Renal pelvis (tissue), 1 donor: ENCODE measurements at regions not wholly inside any gene's neighbourhood (a gene's known extent, or its start where the extent isn't known, plus 50 kb on each side); places are given as distances from the start of the nearest gene placed in this dataset.
A peak's percentile ranks its signal among the peaks of the same experiment; 100 is the strongest.

Experiments
- DNase-seq: peaks from one replicate; pipeline ENCODE4 v3.0.0-alpha.2; 2013

DNA sequence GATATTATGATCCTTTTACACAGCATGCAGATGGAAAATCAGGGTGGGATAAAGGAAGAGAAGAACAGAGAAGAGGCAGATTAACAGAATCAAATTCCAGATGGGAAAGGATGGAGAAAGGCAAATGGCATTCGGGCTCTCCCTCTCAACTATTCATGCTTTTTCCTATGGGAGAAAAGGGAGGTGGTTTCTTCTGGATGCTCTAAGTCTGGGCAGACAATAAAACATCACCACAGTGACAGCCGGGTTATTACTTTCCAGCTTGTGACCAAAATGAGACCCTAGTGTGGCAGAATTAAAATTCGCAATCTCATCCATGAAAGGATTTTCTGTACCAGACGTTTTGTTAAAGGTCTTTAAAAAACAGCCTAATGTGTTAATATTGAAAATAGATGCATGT lies 440.7 kb downstream of the RND3 start:
- DNase-seq: no peak

DNA sequence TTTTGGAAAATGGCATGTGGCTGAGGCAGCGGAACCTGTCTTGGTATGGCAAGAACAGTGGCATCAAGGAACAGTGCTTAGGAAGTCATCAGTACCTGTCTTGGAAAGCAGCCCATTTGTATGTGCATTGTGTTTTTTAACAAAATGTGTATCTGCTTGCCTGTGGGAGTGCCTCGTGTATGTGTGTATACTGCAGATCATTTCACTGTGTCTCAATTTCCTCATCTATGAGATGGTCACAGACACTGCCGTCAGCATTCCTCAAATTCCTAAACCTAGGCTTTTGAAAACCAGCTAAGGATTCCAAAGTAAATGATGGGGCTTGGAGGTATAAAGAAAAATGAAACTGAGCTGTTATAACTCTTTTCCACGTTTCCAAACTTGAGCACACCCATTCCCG lies 441.3 kb downstream of the RND3 start:
- no peak for DNase-seq

DNA sequence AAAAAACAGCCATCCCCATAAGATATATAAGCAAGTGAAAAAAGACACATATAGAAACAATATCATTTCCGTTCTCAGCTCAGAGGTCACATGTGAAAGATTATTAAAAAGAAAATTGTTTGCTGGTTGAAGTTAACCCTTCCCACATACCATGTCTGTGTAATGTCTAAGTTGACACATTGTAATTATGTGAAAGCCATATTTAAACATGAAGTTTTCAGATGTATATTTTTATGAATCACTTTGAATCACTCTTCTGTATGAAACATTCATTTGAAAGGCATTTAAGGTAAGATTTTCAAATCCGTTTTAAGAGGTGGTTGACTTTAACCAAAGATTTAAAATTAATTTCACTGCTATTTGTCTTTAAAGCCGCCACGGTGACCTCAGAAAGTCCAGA lies 441.9 kb downstream of the RND3 start:
- no peak for DNase-seq

DNA sequence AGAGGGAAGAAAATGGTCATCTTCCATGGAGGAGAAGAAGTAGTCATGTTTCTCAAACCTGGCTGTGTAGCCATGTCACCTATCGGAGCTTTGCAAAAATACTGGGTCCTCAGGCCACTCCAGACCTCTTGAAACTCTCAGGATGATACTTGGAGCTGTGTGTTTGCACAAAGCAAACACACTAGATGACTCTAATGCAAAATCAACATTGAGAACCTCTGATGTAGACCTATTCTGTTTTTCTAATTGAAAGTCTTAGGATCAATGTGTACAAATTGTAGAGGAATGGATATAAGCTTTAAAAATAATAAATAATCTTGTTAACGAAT lies 444.3 kb downstream of the RND3 start:
- DNase-seq: no peak

DNA sequence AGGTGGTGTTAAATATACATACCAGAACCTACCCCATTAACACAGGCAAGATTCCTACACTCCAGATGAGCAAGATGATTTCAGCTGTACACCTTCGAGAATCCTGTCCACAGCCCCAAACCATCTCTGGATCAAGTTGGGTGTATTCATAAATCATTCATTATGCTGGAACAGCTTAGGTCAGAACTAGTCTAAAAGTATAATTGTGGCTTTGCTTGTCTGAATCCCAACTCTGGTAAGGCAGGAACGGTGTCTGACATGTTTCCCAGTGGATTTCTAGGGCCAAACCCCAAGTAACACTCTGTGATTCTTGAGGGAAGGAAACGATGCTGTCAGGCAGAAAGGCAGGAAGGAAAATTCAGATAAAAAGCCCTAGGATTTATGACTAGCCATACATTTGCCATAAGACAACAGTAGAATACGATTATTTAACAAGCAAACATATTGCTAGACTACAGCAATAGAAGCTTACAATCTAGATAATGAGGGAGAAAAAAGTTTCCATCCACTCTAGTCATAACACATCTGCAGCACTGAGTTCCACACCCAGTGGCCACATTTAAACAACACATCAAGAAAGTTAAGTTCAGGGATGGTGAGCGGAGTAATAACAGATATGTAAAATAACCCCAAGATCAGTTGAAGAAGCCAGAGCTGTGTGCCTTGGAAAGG lies 444.8 kb downstream of the RND3 start:
- DNase-seq: no peak

DNA sequence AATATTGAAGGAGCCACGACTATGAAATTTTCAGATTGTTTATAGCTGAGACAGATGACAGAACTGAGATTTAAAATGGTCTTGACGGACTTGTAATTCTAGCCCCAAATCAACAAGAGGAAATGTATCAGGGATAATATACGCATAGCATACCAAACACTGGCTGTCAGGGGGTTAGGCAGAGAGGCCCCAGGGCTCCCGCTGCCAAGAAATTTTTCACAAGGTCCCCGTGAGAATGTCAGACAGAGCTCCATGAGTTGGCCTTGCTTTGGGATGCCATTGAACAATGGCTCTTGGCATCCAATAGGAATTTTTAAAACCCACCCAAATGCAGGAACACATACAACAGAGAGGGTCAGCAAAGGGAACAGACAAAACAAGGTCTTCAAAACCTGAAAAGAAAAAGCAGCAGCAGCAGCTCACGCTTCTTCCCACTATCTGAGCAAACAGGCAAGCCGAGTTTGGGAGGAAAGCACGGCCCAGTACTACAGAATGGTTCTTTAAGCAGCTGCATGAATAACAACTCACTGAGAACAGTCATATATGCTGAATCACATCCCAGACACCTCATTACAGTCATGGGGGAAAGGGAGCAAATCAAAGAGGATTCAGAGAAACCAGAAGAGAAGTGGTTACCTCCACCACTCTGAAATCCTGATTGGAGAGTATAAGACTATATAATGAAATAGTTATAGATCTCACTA lies 445.6 kb downstream of the RND3 start:
- no peak for DNase-seq

DNA sequence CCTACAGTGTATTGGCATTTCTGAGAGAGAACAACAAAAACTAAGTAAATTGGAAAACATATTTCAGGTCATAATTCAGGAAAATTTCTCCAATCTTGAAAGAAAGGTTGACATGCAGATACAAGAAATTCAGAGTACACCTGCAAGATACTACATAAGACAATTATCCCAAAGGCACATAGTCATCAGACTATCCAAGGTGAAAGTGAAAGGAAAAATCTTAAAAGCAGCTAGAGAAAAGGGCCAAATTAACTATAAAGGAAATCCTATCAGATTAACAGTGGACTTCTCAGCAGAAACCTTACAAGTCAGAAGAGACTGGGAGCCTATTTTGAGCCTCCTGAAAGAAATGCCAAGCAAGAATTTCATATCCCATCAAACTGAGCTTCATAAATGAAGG lies 449.0 kb upstream of the MMADHC start:
- no peak for DNase-seq

DNA sequence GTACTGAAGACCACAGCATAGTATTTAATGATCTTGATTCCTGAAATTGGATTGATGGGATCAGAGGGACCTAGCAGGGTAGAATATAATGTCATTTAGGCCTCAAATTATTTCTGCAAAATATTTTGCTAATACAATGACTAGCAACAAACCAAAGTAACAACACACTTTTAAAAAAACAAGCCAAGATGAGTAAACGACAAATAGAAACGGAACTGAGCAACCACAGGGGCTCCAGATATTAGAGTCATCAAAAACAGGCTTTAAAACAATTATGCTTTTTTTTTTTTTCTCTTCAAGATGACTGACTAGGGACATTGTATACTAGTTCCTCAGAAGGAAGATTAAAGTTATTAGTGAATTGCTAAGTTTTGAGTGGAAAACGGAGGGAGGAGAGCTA lies 447.1 kb upstream of the MMADHC start:
- DNase-seq: no peak

DNA sequence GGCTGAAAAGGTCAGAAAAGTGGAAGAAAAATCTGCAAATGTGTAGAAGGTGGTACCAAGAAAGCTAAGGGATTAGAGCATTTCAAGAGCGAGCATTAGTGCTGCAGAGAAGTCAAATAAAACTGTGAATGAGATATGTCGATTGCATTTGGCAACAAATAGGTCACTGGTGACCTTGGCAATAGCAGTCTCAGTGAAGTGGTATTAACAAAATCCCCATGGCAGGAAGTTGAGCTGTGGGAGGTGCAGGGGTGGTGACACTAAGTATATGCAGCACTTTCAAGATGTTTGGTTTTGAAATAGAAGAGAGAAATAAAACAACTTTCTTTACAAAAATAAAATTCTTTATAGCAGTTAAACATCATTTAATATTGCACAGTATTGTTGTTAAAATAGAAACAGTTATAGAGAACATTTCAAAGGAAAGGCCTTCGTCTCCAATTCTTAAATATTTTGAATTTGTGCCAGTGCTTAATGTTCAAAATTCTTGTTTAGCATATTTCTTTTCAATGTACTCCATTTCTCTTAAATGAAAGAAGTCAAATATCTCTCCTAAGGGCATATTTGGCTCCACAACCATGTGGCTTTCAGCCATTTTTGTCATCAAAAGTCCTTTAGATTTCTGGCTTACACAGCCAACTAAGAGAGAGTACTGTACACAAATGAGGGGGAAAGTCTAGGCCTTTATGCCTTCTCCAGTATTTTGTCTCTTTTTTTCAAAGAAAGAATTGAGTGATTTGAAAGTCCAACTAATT lies 443.0 kb upstream of the MMADHC start:
- DNase-seq: no peak

DNA sequence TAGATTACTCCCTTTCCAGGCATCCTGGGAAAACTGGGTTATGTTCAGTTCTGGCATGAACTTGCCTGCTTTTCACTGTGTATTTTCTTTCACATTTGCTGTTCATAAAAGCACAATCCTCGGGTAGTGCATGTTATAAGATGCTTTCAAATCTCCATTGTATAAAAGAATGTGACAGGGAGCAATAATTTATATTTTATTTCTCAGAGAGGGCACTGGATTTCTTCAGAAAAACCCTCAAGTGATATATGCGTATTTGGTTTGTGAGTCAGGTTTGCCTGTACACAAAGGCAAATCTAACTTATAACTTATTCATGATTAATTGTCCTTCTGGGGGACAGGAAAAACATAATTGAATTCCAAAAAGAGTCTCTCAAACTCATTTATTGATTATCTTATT lies 440.7 kb upstream of the MMADHC start:
- no peak for DNase-seq

DNA sequence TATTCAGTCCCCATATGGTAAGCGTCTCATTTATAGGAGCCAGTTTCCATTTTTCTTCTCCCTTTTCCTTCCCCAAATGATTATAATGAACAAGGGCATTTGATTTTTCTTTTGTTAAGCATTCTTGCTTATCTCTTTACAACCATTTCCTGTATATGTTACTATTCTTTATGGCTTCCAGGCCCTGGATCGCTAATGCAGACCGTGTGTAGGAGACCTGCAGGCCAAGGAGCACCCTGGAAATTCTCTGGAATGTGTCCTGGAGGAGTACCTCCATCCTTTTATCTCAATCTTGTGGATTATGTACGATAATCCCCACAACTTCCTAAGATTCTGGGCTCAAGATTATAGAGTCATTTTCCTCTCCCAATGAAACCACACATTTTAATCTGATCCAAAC lies 439.6 kb upstream of the MMADHC start:
- peak; percentile 11 for DNase-seq

DNA sequence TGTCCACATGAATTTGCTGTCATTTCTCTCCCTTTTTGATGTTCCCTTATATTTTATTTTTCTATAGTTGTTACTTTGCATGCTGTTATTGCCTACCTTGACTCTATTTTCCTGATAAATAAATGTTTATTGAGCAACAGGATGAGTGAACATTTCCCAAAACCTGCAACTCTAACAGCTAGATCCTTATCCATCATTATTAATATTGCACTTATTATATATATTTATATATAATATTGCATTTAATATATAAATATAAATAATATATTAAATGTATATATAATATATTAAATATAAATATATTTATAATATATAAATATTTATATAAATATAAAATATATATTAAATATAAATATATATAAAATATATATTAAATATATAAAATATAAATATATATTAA lies 436.1 kb upstream of the MMADHC start:
- no peak for DNase-seq

DNA sequence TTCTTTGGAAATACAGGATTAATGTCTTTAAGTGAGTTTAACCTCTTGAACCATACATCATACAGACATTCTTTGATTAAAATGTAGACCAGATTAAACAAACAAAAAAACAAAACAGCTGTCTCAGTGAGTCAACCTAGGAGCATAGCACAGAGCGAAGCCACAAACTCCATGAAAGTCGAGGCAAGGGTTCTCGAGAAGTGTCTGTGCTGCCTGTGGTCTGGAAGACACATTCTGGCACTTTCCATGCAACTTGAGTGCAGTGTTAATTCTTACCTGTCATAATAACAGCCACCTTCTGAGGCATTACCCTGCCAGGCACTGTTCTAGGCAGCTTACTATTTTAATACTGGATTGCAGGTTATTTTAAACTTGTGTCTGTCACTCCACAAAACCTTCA lies 435.5 kb upstream of the MMADHC start:
- no peak for DNase-seq

DNA sequence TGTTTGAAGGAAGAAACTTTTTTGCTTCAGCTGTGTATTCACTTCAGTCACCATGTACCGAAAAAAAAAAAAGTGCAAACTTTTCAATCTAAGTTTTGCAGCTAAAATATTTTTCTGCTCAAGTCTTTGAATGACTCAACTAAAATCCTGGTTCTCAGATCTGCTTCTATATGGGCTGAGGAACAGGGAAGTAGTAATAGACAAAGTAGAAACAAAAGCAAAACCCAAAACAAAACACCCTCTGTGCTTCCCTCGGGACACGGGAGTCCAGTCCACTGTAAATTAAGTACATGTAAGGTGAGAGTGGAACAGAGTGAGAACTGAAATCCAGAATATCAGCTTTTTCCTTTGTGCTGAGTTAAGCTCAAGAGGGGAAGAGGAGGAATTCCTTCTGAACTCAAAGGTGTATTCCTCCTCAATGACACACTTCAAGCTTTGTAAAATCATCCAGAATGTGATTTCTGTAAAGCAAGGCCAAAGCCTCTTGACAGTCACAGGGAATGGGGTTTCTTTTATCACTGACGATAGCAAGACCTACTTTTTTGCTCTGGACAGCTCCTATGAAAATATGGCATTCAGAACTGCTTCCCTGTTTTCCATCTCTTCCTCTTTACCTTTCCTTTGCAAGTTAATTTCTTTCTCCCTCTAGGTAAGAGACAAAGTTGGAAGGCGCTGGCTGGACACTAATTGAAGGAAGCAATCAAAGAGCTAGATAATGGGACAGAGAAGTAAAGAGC lies 433.5 kb upstream of the MMADHC start:
- no peak for DNase-seq

DNA sequence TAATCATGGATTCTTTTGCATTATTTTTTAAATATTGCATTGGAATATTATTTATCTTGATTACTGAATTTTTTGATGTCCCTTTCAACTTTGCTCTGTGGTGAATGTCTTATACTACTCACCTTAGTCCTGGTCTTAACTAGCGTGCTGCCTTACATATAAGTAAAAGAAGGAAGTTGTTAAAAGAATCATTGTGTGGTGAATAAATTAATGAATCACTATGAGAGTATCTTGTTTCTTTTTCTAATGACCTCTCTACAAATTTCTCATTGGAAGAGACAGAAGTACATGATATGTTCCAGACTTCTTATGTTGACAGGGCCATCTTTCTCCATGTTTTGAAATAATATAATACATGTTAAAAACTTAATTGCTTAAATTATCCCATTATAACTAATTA lies 432.6 kb upstream of the MMADHC start:
- DNase-seq: no peak

DNA sequence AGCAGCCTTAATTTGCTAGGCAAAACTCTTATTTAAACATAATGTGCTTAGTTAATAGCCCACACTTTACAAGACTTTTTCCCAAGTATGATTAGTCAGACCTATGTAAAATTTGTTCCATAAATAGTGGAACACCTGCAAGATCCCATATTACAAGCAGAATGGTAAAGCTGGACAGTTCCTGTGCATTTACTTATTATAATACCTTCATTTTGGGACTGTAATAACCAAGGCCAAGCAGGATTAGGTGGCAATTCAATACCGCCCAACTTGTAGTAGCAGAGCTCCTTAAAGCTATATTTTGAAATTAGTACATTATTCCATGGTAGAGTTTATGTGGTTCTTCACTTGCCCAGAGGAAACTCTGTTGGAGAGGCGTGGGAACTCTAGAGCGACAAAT lies 431.5 kb upstream of the MMADHC start:
- DNase-seq: no peak

DNA sequence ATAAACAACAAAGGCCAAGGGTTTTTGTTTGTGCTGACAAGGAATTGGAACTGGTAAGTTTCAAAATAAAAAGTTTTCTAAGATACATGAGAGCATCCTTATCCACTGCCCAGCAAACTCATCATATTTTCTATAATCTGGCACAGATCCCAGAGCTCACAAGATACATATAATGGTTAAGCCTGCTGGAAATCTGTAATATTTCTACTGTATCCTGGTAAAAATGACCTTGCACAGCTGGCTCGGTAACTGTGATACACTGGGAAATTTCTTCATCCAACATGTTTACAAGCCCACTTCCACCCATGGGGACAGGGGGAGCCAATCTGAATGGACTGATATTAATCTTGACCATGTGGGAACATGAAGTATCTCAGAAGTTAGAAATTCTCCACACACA lies 425.4 kb upstream of the MMADHC start:
- no peak for DNase-seq

DNA sequence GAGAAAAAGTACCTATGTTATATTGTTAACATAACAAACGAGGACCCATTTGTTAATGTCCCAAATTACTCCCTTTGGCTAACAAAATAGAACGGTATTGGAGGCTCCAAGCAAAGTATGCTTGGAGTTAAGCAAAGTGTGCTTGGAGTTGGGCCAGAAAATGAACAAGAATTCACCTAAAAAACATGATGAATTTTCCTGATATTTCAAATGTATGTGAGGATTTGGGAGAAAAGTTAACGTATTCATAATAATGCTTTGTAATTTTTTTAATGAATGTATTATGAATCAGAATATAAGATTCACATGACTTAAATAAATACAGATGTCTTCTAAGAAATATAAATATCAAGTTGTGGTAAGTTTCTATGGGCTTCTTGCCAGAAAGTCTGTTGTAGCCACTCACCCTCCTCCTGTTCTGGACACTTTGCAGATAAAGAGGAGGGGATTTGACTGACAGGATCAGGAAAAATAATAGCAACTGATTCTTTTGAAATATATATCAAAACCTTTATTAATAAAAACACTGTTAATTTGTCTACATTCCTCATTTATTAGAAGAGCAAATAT lies 423.7 kb upstream of the MMADHC start:
- DNase-seq: no peak

DNA sequence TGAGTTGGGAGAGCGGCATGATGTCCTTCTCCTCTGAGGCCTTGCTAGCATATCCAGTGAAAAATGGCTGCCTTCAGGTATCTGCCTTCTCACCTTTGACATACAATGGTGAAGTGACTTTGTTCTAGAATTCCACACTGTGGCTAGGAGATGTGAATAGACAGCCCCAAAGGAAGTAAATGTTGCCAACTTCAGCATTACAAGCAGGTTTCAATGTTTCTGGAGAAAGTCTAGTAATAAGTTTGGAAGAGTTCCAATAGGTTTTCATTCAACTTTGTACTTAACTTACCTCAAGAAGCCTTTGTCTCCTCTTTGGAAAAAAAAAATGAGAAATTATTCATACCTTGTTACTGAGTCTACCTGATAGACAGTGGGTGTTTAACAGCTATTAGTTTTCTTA lies 421.3 kb upstream of the MMADHC start:
- no peak for DNase-seq

DNA sequence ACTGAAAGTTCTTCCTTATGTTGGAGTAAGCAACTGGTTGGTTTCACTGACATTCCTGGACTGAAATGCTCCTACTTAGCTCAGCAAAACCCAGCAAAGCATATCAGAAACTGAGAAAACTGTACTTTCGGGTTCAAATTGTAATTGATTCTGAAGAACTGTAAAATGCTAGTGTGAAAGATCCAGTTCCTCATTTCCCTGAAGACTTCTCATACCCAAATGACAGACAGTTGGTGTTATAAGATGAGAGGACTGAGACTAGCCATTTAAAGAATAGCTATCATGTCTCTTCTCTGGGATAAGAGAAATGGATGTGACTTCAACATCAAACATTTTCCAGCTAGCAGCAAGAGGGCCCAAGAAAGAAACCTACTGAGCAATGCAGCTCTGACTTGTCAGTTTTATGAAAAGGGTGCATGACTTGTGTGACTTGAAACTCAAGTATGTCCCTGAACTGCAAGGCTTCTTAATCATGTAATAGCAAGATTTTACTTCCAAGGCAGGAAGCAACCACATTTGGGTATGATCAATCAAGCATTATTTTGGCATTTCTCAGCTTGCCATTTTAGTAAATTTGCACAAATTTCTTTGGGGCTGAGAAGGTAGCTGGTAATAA lies 420.3 kb upstream of the MMADHC start:
- DNase-seq: no peak

DNA sequence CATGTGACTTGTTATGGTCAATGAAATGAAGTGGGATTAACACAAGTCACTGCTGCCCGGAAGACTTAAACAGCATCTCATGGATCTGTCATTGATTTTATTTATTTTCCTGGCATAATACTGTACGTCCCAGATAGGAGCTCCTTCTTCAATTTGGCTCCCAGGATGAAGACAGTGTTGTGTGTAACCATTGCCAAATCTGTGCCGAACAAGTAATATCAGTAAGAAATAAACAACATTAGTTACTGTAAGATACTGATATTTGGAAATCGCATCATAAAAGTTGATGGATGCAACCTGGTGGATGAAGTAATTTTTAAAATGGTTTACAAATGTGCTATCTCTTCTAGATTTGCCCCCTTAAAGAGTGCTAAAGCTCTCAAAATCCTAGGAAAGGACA lies 419.0 kb upstream of the MMADHC start:
- no peak for DNase-seq

DNA sequence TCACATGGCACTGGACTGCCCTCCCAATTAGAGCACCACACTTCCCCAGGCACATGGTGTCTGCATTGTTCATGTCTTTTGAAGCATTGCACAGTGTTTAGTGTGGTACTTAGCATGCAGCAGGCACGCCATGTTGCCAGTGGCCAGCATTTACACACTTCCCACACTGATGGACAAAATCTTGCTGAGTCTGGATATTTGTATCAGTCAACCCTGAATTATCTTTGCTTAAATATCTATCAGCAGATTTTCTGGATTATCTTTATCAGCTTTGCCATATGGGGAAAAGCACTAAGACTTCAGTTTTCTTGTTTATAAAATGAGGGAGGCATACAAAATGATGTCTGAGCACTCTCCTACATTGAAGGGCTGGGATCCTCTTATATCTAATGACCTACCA lies 416.0 kb upstream of the MMADHC start:
- no peak for DNase-seq
